PC-9 (cell line): ENCODE measurements at regions not wholly inside any gene's neighbourhood (a gene's known extent, or its start where the extent isn't known, plus 50 kb on each side); places are given as distances from the start of the nearest gene placed in this dataset.

ENCODE experiments used
- CTCF ChIP-seq: fragments of 200-600 bp; sonication (generic); conservative IDR thresholded peaks from 2 replicates; pipeline ENCODE4 v1.6.1; 2017; ENCODE audit warnings: mixed run types, antibody characterized with exemption, mild to moderate bottlenecking, moderate library complexity
- EZH2 ChIP-seq: fragments of 200-600 bp; sonication (generic); IDR thresholded peaks from 2 replicates; pipeline ENCODE4 v1.8.0; 2017; ENCODE audit warnings: antibody characterized with exemption, low read depth

GRCh38 chr5:52668139-52668538, 119.6 kb upstream of the ITGA1 start:
- TF ChIP-seq CTCF (no peak), EZH2 (no peak)
